DOHH2 (cell line): ENCODE measurements at regions not wholly inside any gene's neighbourhood (a gene's known extent, or its start where the extent isn't known, plus 50 kb on each side); places are given as distances from the start of the nearest gene placed in this dataset.

Experiments used
- CTCF ChIP-seq: fragments of 200-600 bp; sonication (generic); IDR thresholded peaks from one replicate; pipeline ENCODE4 v1.5.1; 2014; ENCODE audit warnings: antibody characterized with exemption, mild to moderate bottlenecking, low read depth, low read length; ENCODE audit not compliant: poor library complexity, severe bottlenecking
- EZH2phosphoT487 ChIP-seq: fragments of 200-600 bp; sonication (generic); IDR thresholded peaks from 2 replicates; pipeline ENCODE4 v1.6.1; 2017; ENCODE audit warnings: borderline replicate concordance, mild to moderate bottlenecking, antibody characterized with exemption, low read length, moderate library complexity, mixed read lengths

GRCh38 chr9:118957585-118957984 is 411.6 kb downstream of the BRINP1 start:
- TF ChIP-seq CTCF (no peak), EZH2phosphoT487 (no peak)
